RPMI7951 (cell line): ENCODE measurements at regions not wholly inside any gene's neighbourhood (a gene's known extent, or its start where the extent isn't known, plus 50 kb on each side); places are given as distances from the start of the nearest gene placed in this dataset.

Source experiments
- DNase-seq: peaks from one replicate; pipeline ENCODE4 v3.0.0-alpha.2; 2012; ENCODE audit warnings: low read depth

DNA sequence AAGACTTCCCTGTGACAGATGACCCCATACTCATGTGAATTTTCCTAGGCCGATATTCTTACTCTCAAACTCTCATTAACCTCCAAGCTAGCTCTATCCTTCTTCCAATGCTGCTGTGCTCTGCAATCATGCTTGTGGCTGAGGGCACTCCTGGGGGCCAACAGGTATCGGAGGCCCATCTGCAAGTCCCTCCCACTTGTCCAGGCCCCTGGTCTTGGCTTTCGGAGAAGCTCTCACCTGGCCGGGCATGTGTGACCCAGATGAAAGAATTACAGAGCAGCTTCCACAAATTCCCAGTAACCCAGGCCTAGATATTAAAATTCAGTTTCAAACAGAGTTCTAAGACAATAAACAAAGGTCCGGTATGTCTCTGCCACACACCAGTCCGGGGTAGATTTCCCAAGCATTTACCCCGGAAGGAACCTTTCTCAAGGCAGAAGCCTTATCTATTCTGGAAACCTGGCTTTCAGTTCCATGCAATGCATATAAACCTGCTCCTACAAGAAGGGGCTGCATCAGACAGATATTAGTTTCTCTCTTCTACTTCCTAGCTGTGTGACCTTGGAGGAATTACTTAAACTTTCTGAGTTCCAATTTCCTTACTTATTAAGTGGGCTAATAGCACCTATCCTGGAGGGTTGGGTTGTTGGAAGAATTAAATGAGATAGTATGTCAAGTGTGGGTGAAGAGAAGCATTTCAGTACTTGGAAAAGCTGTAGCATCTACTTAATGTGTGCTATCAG is 270.8 kb downstream of the PTTG2 start:
- DNase-seq = no peak

DNA sequence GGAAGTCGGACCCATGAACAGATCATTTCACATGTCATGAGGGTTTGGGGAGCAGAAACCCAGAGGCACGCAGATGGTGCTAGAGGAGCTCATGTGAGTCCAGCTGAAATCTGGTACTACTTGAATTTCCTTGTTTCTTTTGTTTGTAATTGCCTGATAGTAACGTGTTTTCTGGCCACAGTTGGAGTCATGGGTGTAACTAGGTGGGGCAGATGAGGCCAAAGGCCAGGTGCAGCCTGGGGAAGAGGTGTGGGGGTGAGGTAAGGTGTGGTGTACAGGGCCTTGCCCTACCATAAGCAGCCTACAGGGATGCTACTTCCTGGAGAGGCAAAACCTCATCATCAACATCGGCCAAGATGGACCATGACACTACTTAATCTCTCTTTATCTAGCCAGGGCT is 271.4 kb downstream of the PTTG2 start:
- no peak for DNase-seq

DNA sequence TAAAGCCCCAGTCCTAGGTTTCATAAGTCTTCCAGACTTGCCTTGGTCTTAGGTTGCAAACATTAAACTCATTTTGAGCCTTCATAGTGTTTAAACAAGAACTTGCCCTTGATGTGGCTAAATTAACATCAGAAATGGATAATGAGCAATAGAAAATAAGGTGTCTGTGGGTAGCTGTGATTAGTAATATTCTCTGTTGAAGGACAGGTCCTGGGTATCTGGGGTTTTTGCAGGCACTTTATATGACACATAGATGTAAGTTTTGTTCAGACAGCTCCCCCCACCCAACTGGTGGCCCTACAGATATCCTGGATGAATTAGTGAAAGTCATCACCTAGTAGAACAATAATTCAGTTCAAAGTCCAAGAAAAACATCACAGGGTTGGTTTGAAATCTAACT is 272.5 kb downstream of the PTTG2 start:
- no peak for DNase-seq

DNA sequence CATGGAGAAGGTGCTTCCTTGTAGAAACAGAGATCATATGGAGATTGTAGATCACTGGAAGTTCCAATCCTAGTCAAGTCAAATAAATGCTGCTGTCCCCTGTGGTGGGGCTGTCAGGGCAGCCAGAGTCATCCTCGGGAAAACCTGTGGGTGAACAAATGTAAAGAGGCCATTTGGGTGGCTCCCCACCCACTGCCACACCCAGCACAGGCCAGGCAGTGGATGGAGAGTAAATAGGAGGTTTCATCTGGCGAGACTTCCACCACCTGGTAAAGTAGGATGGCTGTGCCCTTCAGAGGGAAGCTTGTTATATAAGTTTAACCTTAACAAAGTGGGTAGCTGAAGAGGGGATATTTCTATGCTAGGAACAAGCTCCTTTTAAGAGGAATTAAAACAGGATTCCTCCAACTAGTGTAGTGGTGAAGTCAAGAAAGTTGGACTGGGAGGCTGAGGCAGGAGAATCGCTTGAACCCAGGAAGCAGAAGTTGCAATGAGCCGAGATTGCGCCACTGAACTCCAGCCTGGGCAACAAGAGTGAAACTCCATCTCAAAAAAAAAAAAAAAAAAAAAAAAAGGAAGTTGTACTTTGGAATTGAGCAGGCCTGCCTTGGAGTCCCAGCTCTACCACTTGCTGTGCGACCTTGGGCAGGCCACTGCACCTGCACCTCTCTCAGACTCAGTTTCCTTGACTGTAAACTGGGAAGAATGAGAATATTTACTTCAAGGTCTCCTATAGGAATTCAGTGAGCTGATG is 273.7 kb downstream of the PTTG2 start:
- DNase-seq = no peak

DNA sequence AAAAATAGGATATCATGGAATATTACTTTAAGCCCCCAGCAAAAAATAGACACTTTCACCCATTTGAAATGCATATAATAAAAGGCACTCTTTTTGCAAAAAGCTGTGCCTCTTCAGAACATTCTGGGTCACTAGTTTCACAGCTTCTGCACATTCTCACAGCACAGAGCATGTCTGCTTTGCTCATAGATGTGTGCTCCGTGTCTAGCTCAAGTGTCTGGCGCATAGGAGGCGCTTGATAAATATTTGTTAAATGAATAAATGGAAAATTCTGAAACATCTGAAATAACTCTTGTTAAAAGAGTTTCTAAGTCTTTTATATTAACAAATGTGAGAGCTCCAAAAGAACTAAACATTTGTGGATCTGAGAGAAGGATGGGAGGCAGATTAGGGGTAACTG is 275.2 kb downstream of the PTTG2 start:
- no peak for DNase-seq

DNA sequence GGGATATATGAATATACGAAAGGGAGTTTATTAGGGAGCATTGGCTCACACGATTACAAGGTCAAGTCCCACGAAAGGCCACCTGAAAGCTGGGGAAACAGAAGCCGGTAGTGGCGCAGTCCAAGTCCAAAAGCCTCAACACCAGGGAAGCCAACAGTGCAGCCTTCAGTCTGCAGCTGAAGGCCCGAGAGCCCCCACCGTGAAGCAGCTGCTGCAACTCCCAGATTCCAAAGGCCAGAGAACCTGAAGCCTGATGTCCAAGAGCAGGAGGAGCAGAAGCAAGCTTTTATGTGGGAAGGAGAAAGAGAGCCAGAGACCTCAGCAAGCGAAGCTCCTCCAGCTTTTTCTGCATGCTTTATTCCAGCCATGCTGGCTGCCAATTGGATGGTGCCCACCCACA is 275.8 kb downstream of the PTTG2 start:
- no peak for DNase-seq

DNA sequence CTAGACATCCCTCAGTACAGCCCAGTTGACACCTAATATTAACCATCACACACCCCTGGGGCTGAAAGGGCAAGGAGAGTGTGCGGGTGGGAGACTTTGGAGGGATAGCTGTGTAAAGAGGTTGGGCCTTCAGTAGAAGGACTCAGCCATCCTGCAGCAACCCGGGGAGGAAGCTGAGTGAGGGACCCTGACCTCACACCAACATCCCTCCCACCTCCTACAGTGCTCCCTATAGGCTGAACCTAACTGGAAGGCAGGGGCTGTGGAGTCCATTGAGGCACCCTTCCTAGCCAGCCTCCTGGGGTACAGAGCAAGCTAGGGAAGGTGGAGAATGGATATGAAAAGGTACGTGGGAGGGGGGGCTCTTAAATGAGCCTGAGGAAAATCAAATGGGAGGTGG is 276.3 kb downstream of the PTTG2 start:
- DNase-seq = no peak

DNA sequence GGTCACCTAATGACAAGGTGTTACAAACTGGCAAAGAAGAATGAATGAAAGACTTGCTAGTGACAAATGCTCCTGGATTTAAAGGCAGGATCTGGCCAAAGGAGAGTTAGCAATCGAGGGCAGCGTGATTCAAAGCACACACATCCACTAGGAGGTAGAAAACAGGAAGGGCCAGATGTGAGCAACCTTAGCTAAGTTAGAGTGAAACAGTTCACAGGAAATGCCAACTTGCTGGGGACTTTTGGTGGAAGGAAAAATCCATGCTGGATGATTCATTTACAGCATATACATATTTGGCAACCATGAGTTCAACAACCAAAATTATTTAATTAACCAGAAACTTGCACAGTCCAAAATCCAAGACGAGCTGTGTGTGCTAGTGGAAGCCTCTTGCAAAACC is 276.9 kb downstream of the PTTG2 start:
- DNase-seq = peak; percentile 71

DNA sequence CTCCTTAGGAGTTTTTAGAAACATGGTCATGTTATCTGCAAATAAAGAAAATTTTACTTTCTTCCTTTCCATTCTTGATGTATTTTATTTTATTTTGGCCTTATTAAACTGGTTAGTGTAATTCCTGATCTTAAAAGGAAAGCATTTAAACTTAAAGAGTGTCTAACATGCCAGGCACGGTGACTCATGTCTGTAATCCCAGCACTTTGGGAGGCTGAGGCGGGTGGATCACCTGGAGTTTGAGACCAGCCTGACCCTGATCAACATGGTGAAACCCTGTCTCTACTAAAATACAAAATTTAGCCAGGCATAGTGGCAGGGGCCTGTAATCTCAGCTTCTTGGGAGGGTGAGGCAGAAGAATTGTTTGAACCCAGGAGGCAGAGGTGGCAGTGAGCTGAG is 281.3 kb downstream of the PTTG2 start:
- DNase-seq = peak; percentile 18

DNA sequence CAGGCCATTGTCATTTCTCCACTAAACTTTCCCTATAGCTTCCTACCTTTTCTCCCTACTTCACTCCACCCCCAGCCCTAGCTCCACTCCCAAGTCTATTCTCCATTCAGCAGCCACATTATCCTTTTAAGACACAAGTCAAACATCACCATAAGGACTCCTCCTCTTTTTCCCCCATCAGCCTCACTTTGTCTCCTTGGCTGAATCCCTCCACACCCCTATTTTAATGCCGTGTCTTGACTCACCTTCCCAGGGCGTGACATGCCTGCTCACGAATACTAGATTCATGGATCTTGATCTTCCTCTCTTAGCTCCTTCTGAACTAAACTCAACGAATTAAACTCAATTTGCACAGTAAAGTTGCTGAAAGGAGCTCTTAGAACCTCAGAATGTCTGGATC is 281.9 kb downstream of the PTTG2 start:
- no peak for DNase-seq

DNA sequence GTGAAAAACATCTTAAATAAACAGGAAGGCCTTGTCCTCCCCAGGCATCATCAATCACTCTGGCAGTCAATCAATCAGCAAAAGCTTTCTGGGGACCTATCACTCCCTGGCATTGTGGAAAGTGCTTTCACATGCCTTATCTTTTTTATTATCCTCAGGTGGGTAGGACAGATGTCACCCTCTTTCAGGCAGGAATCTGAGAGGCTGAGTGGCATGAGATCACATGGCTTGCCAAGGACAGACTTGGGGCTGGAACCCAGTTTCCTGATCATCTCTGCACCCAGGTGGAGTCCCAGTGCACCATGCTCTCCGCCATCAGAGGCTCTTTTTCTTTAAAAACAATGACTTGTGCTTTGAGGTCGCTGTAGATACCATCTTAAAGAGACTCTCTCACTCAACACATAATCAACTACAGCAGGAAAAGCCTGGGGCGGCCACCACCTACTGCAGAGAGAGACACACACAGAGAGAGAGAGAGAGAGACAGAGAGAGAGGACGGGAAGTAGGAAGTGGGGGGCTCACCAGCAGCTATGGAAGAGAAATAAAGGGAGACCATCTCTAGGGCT is 282.7 kb downstream of the PTTG2 start:
- peak; percentile 24 for DNase-seq

DNA sequence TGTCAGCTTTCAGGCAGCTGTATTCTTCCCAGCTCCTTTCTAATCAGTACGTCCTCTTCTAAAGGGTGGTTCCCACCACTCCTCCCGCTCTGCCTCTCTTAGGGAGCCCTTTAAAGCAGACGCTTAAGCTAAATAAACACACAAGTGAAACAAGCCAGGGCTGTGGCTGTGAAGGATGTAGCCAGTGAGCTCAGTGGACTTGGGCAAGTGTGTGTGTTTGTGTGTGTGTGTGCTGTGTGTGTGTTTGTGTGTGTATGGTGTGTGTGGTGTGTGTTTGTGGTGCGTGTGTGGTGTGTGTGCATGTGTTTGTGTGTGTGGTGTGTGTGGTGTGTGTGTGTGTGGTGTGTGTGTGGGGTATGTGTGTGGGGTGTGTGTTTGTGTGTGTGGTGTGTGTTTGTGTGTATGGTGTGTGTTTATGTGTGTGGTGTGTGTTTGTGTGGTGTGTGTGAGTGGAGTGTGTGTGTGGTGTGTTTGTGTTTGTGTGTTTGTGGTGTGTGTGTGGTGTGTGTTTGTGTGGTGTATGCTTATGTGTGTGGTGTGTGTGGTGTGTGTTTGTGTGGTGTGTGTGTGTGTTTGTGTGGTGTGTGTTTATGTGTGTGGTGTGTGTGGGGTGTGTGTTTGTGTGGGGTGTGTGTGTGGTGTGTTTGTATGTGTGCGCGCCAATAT is 283.3 kb downstream of the PTTG2 start:
- peak; percentile 11 for DNase-seq

DNA sequence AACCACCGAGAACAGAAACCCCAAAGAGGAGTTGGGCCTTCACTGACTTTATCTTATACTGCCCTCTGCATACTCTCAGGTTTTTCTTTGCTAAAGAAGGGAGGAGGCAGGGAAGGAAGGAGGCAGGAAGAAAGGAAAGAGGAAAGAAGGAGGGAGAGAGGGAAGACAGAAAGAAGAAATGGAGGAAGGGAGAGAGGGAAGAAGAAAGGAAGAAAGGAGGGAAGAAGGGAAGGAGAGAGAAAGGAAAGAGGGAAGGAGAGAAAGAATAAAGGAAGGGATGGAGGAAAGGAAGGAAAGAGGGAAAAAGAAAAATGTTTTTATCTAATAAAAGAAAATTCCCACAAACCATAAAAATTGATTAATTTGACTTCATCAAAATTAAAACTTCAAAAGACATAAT is 294.6 kb downstream of the PTTG2 start:
- no peak for DNase-seq

DNA sequence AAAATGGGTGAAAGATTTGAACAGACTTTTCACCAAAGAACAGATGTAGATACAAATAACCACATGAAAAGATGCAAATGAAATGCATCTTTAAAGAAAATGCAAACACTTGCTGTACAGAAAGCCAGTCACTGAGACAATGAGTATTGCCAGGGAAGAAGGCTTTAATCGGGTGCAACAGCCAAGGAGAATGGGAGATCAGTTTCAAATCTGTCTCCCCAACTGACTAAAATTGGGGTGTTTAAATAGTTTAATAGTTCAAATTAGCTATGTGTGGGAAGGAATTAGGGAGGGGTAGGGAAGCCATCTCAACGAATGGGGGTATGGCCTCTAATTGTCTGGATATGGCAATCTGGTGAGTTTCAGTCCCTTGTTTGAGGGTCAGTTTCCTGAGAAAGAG is 295.4 kb downstream of the PTTG2 start:
- DNase-seq = no peak

DNA sequence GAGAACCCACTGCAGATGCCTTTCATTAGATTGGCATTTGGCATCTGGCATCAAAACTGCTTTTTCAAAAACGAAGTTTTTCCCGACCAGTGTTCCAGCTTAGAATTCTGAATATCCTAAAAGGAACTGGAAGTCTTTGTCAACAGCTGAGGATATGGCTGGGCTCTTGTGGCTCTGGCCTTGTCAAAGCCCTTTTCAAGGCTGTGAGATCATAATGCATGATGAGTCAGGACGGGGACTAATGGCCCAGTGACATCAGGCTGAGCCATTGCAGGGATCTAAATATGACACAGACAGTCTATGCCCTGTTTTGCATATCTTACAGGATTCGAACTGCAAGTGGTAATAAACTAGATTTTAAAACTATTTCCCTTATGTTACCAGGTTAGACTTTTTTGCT is 306.4 kb downstream of the PTTG2 start:
- DNase-seq = peak; percentile 78

DNA sequence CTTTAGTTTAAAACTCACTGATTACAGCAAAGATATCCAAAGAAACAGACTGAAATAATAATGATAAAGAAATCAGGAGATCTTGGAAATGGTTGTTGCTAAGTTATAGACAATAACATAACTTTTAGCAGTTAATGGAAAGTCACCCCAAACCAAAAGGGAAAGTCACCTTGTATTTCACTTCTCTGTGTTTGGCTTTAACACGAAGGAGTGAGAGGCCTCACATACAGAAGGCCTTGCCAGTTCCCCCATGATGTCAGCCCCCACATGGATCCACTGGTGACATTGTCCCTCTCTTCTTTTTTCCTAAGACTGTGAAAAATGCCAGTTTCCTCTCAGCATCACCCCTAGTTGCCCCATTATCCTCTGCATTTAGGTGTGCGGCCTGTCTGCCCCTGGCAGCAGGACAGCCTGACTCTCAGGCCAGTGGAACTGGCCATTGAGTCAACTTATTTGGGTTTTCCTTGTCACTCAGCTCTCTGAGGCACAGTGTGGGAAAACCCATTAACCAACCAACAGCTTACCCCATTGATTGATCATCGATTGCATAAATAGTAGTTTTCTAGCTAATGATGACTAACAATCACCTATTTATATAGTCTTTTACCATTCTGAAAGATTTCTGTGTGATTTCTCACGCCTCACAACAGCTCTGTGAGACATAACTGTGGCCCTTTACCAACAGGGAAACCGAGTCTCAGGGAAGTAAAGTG is 308.1 kb downstream of the PTTG2 start:
- no peak for DNase-seq

DNA sequence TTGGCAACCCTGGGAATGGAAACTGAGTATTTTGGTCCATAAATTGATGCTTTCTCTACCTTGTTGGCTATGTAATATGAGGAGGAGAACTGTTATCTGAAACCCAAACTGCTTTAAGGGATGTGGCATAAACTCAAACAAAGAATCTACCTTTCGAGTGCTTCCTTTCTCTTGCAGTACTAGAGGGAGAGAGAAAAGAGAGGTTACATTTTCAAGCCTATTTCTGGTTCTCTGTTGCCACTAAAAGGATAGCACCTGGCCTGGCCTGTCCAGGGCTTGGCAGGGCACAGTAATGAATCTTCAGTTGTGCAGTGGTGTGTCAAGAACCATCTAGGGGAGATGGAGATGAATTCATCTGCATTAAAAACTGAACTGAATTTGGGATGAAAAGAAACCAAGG is 308.6 kb downstream of the PTTG2 start:
- DNase-seq = no peak

DNA sequence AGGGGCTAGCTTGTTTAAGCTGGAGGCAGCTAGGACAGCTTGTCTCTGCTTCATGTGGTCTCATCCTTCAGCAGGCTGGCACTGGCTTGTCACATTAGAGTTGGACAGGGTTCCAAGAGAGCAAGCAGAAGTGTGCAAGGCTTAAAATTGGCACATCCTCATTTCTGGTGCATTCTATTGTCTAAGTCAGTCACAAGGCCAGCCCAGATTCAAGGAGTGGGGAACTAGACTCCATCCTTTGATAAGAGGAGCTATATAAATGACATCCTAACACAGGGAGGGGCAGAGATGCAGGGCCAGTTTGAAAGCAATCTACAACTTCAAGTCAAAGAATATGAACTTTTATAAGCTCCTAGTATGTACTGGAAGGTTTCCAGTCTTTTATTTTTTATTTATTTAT is 313.2 kb downstream of the PTTG2 start:
- no peak for DNase-seq

DNA sequence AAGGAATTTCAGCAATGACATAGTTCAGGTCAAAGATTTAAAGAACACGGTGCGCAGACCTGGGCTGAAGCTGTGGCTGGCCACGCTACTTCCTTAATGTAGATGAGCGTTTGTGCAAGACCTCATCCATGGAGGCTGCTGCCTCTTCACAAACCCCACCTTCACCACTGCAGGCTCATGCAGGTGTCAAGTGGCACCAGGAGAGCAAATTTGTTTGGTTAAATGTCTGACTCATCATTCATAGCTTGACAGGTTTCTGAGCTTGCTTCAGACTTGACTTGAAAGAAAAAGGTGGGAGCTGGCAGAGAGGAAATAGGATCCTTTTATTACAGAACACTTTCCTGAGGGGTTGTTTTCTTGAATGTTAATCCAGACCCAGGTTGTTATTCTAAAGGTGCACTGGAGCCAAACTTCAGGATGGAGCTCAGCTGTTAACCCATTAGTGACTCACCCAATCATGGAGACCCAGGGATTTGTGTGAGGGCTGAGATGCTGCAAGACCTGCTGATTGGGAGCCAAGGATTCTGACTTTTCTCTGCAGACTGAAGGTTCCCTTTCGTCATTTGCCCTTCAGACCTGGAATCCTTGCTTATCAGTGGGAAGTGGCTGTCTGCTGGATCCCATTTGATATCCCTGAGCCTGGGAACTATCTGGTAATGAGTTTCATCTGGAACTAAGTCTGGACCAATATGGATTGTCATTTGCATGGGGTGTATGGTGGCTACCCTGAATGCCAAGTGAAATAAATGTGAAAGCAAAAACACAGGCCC is 315.3 kb downstream of the PTTG2 start:
- no peak for DNase-seq

DNA sequence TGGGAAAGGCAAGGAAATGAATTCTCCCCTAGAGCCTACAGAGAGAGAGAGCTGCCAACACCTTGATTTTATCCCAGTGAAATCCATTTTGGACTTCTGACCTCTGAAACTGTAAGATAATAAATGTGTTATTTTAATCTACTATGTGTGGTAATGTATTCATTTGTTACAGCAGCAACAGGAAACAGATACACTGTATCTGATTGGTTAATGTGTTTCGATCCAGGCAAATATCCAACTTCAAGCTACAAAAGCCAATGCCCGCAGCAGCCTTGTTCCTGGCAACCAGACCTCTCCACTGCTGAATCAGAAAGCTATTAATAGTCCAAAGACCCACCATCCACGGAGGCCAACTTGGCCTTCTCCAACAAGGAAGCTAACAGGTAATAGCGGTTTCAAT is 318.1 kb downstream of the PTTG2 start:
- DNase-seq = no peak

DNA sequence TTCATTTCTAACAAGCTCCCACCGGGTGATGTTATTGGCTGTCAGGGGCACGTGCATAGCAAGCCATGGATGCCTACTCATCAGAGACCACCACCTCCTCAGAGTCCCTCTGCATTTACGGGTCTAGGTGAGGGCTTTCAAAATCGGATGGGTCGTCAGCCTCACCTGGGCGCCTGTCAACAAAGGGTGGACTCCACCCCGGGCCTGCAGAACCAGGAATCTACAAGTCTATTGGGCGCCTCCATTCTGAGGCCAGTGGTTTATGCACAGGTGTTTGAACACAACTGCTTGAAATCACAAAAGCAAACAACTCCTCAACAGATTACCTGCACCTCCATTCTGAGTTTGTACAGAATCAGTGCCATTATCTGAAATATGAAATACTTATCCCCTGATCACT is 318.9 kb downstream of the PTTG2 start:
- no peak for DNase-seq
